C4-2B (cell line): ENCODE measurements at regions not wholly inside any gene's neighbourhood (a gene's known extent, or its start where the extent isn't known, plus 50 kb on each side); places are given as distances from the start of the nearest gene placed in this dataset.

Source experiments
- H3K27ac ChIP-seq: fragments of 450-650 bp; 2 replicates; pipeline ENCODE4 v1.5.1; 2017
- CTCF ChIP-seq: fragments of 450-650 bp; conservative IDR thresholded peaks from 2 replicates; pipeline ENCODE4 v1.5.1; 2017; ENCODE audit warnings: mild to moderate bottlenecking
- ZFX ChIP-seq: fragments of 450-650 bp; IDR thresholded peaks from 2 replicates; pipeline ENCODE4 v1.6.1; 2017

GRCh38 chr5:115052948-115053347 lies 116.8 kb downstream of the TRIM36 start:
- no peak for TF ChIP-seq ZFX
- H3K27ac ChIP-seq = peak overlapping the region; percentile 76

- H3K27ac ChIP-seq = peak overlapping the region; percentile 44; the same call in 1 of the 2 replicates
- no peak for TF ChIP-seq ZFX
- no peak for TF ChIP-seq CTCF
Measured at GRCh38 chr5:115050866-115051265, 118.8 kb downstream of the TRIM36 start.

GRCh38 chr5:115033861-115034260 lies 135.8 kb downstream of the TRIM36 start:
- peak; percentile 87 for TF ChIP-seq CTCF
- TF ChIP-seq ZFX = no peak
- no peak overlapping the region for H3K27ac ChIP-seq

- no peak overlapping the region for H3K27ac ChIP-seq
- TF ChIP-seq ZFX = no peak
- TF ChIP-seq CTCF = no peak
Measured at GRCh38 chr5:115028557-115028956, 141.2 kb downstream of the TRIM36 start.

- H3K27ac ChIP-seq = no peak overlapping the region
Measured at GRCh38 chr5:115024922-115025321, 144.8 kb downstream of the TRIM36 start.

GRCh38 chr5:115022303-115022702 lies 147.4 kb downstream of the TRIM36 start:
- no peak overlapping the region for H3K27ac ChIP-seq
- no peak for TF ChIP-seq CTCF
- no peak for TF ChIP-seq ZFX

More at GRCh38 chr5:115024922-115025321, 144.8 kb downstream of the TRIM36 start:
- TF ChIP-seq CTCF (no peak), ZFX (no peak)

GRCh38 chr5:115016646-115017045 lies 153.1 kb downstream of the TRIM36 start:
- H3K27ac ChIP-seq = no peak overlapping the region
- TF ChIP-seq ZFX (no peak), CTCF (no peak)

GRCh38 chr5:114999176-114999575 lies 170.5 kb downstream of the TRIM36 start:
- TF ChIP-seq CTCF (no peak), ZFX (no peak)
- H3K27ac ChIP-seq = no peak overlapping the region
